Lower lobe of right lung (tissue), 2 donors: ENCODE measurements at regions not wholly inside any gene's neighbourhood (a gene's known extent, or its start where the extent isn't known, plus 50 kb on each side); places are given as distances from the start of the nearest gene placed in this dataset.

Source experiments
- ATAC-seq, 2 donors: fragments of 200-7000 bp; cut with Tn5 transposase; one replicate each; pipeline ENCODE4 v1.9.1; 2020 to 2022; ENCODE audit warnings: mild to moderate bottlenecking in 2 of 2, moderate library complexity in 2 of 2
- DNase-seq: peaks from one replicate; pipeline ENCODE4 v3.0.0-alpha.2; 2020
- H3K27ac ChIP-seq: fragments of 200-600 bp; one replicate; pipeline ENCODE4 v1.8.0; 2022
- H3K27me3 ChIP-seq: fragments of 200-600 bp; one replicate; pipeline ENCODE4 v1.8.0; 2022; ENCODE audit warnings: low read depth
- H3K36me3 ChIP-seq: fragments of 200-600 bp; one replicate; pipeline ENCODE4 v1.8.0; 2022; ENCODE audit warnings: mild to moderate bottlenecking
- H3K4me1 ChIP-seq: fragments of 200-600 bp; one replicate; pipeline ENCODE4 v1.8.0; 2022
- H3K4me3 ChIP-seq: fragments of 200-600 bp; one replicate; pipeline ENCODE4 v1.8.0; 2022; ENCODE audit warnings: mild to moderate bottlenecking
- H3K9me3 ChIP-seq: fragments of 200-600 bp; one replicate; pipeline ENCODE4 v1.8.0; 2022
- intact Hi-C: fragments of 100-400 bp; cut with DNase I; formaldehyde crosslinking; loops from one replicate; pipeline ENCODE4 v1.11.0; 2022
- TF ChIP-seq, protein P1 (sequence below): fragments of 200-600 bp; IDR thresholded peaks from one replicate; pipeline ENCODE4 v1.8.0; 2022; ENCODE audit warnings: antibody characterized with exemption, mild to moderate bottlenecking
- donor health status: DM: no; HTN: yes; CAD: no; lungs with severe emphysema.

- no peak for ATAC-seq
- H3K27me3 ChIP-seq = no peaks in the 10 kb centered on the region
- DNase-seq = no peak
- TF ChIP-seq, protein P1, sequence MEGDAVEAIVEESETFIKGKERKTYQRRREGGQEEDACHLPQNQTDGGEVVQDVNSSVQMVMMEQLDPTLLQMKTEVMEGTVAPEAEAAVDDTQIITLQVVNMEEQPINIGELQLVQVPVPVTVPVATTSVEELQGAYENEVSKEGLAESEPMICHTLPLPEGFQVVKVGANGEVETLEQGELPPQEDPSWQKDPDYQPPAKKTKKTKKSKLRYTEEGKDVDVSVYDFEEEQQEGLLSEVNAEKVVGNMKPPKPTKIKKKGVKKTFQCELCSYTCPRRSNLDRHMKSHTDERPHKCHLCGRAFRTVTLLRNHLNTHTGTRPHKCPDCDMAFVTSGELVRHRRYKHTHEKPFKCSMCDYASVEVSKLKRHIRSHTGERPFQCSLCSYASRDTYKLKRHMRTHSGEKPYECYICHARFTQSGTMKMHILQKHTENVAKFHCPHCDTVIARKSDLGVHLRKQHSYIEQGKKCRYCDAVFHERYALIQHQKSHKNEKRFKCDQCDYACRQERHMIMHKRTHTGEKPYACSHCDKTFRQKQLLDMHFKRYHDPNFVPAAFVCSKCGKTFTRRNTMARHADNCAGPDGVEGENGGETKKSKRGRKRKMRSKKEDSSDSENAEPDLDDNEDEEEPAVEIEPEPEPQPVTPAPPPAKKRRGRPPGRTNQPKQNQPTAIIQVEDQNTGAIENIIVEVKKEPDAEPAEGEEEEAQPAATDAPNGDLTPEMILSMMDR = no peak
- no peaks in the 10 kb centered on the region for H3K4me1 ChIP-seq
- no peaks in the 10 kb centered on the region for H3K9me3 ChIP-seq
- H3K4me3 ChIP-seq = no peak overlapping the region
- intact Hi-C loops = no loop called here
- no peak overlapping the region for H3K27ac ChIP-seq
- H3K36me3 ChIP-seq = no peaks in the 10 kb centered on the region
Observed at GRCh38 chr5:135254183-135254582, 144.8 kb downstream of the MACROH2A1 start.

DNA sequence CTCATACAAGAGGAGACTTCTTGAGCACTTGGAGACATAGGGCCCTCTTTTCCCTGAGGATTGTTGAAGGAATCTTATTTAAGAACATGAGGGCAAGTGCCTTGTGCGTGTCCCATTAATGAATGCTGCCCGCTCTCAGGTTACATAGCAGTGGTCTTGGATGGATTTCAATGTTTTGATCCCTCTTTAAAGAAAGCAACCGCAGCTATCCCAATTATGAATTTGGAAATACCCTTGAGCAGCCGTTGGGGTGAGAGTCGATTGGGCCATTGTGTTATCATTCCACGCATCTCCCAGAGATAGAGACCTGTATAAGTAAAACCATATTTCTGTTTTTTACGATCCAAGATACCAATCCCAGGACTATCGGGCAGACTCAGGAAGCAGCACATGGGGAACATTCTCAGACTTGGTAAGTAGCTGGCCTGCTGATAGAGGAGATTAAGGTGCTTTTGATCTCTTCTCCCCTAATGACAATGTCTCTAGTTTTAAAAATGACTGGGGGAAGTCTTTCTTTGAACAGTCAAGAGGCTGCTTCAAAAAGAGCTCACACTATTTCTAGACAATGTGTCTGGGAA is 145.3 kb downstream of the MACROH2A1 start:
- ATAC-seq (no peak), DNase-seq (no peak)
- TF ChIP-seq, protein P1 = no peak
- H3K27ac ChIP-seq = no peak overlapping the region
- intact Hi-C loops = no loop called here
- H3K4me1 ChIP-seq = no peaks in the 10 kb centered on the region
- no peak overlapping the region for H3K4me3 ChIP-seq
- H3K9me3 ChIP-seq = no peaks in the 10 kb centered on the region
- H3K27me3 ChIP-seq = no peaks in the 10 kb centered on the region
- H3K36me3 ChIP-seq = no peaks in the 10 kb centered on the region

GRCh38 chr5:135251093-135251492 is 147.9 kb downstream of the MACROH2A1 start:
- TF ChIP-seq, protein P1 = no peak
- Histone ChIP-seq H3K9me3 (no peaks in the 10 kb centered on the region), H3K4me1 (peaks cover 5% of the 10 kb centered on the region), H3K27ac (no peak overlapping the region), H3K27me3 (no peaks in the 10 kb centered on the region), H3K36me3 (no peaks in the 10 kb centered on the region), H3K4me3 (no peak overlapping the region)
- no peak for DNase-seq
- no peak for ATAC-seq
- intact Hi-C loops = no loop called here

DNA sequence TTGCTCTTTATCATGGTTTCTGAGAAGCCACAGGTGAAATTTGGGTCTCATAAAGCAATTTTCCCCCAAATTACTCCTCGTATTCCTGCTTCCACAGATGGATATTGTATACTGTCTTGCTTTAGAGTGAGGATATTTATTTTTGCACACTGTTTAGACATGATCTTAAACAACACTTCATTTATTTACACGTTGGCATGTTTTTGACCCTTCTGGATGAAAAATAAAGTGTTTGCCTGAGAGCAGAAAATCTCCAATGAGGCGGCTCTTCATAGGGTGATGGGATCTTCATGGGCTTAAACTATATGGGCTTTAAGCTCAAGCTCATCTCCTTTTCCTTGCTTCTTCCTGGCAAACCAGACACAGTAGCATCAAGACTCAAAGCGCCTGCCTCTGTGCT is 148.4 kb downstream of the MACROH2A1 start:
- TF ChIP-seq, protein P1 = no peak
- Histone ChIP-seq H3K27me3 (no peaks in the 10 kb centered on the region), H3K36me3 (no peaks in the 10 kb centered on the region), H3K4me3 (no peak overlapping the region), H3K4me1 (peaks cover 9% of the 10 kb centered on the region), H3K27ac (no peak overlapping the region), H3K9me3 (no peaks in the 10 kb centered on the region)
- DNase-seq (no peak), ATAC-seq (no peak)
- intact Hi-C loops = no loop called here

GRCh38 chr5:135249658-135250057 is 149.4 kb downstream of the MACROH2A1 start:
- DNase-seq = no peak
- Histone ChIP-seq H3K27me3 (no peaks in the 10 kb centered on the region), H3K4me1 (peaks cover 10% of the 10 kb centered on the region), H3K36me3 (no peaks in the 10 kb centered on the region), H3K27ac (no peak overlapping the region), H3K9me3 (no peaks in the 10 kb centered on the region), H3K4me3 (no peak overlapping the region)
- intact Hi-C loops = no loop called here
- no peak for ATAC-seq
- TF ChIP-seq, protein P1 = no peak

GRCh38 chr5:135248801-135249231 is 150.2 kb downstream of the MACROH2A1 start:
- H3K9me3 ChIP-seq = no peaks in the 10 kb centered on the region
- intact Hi-C loops = no loop called here
- TF ChIP-seq, protein P1 = no peak
- H3K27ac ChIP-seq = no peak overlapping the region
- peaks cover 12% of the 10 kb centered on the region for H3K4me1 ChIP-seq
- H3K27me3 ChIP-seq = no peaks in the 10 kb centered on the region
- no peak for DNase-seq
- no peaks in the 10 kb centered on the region for H3K36me3 ChIP-seq
- ATAC-seq = no peak
- no peak overlapping the region for H3K4me3 ChIP-seq
